Spleen (tissue), 11 donors: ENCODE measurements at regions not wholly inside any gene's neighbourhood (a gene's known extent, or its start where the extent isn't known, plus 50 kb on each side); places are given as distances from the start of the nearest gene placed in this dataset.
"Not testable (repeated sequence)": the region's sequence is repeated elsewhere in the genome, so short reads cannot be mapped to it uniquely, and the experiment has no call there.

Experiments
- DNase-seq: peaks from one replicate; pipeline ENCODE4 v3.0.0-alpha.2; 2020
- H3K27ac ChIP-seq, 8 donors: fragments of 200-600 bp; sonication (generic) in 7 of 8; 1 replicate in 4 of 8; 2 replicates in 4 of 8; pipeline versions ENCODE4 v1.5.0 to v1.8.0; 2016 to 2021; ENCODE audit warnings: inconsistent platforms in 4 of 8, mild to moderate bottlenecking in 4 of 8, moderate library complexity in 1 of 8
- H3K27me3 ChIP-seq, 7 donors: fragments of 200-600 bp; sonication (generic) in 6 of 7; replicated peaks in 1 of 7; 1 replicate in 4 of 7; 2 replicates in 3 of 7; pipeline versions ENCODE4 v1.5.0 to v1.8.0; 2016 to 2021; ENCODE audit warnings: inconsistent platforms in 3 of 7, mild to moderate bottlenecking in 1 of 7
- H3K36me3 ChIP-seq, 6 donors: fragments of 200-600 bp; sonication (generic) in 5 of 6; 1 replicate in 4 of 6; 2 replicates in 2 of 6; pipeline versions ENCODE4 v1.5.0 to v1.8.0; 2016 to 2021; ENCODE audit warnings: inconsistent platforms in 2 of 6
- H3K4me1 ChIP-seq, 6 donors: fragments of 200-600 bp; sonication (generic) in 5 of 6; 1 replicate in 3 of 6; 2 replicates in 3 of 6; pipeline versions ENCODE4 v1.5.0 to v1.8.0; 2016 to 2021; ENCODE audit warnings: inconsistent platforms in 3 of 6
- H3K4me3 ChIP-seq, 8 donors: fragments of 200-600 bp; sonication (generic) in 7 of 8; 1 replicate in 4 of 8; 2 replicates in 4 of 8; pipeline versions ENCODE4 v1.5.0 to v1.8.0; 2016 to 2021; ENCODE audit warnings: inconsistent platforms in 4 of 8, mild to moderate bottlenecking in 4 of 8, moderate library complexity in 2 of 8
- H3K9me3 ChIP-seq, 8 donors: fragments of 200-600 bp; sonication (generic) in 7 of 8; 1 replicate in 4 of 8; 2 replicates in 4 of 8; pipeline versions ENCODE4 v1.5.0 to v1.8.0; 2016 to 2021; ENCODE audit warnings: inconsistent platforms in 4 of 8
- POLR2A ChIP-seq, 3 donors: fragments of 450-650 bp; IDR thresholded peaks; one replicate each; pipeline ENCODE4 v1.5.1; 2017; ENCODE audit warnings: antibody characterized with exemption in 3 of 3, mild to moderate bottlenecking in 1 of 3
- POLR2AphosphoS5 ChIP-seq, 3 donors: sonication (generic); formaldehyde crosslinking; IDR thresholded peaks; one replicate each; pipeline ENCODE4 v1.5.1; 2017; ENCODE audit warnings: antibody characterized with exemption in 3 of 3
- WGBS, 5 donors: extraction: QIAGEN DNeasy Blood & Tissue Kit in 3 of 5; methylation state at CpG; one replicate each; pipeline versions ENCODE4 v1.1.5 to v1.1.7; 2013 to 2018; 5-methylcytosine and 5-hydroxymethylcytosine counted together
- intact Hi-C: fragments of 100-400 bp; cut with DNase I; formaldehyde crosslinking; loops from one replicate; pipeline ENCODE4 v1.15.0; 2023; ENCODE audit warnings: low total_unique reads
- TF ChIP-seq, protein P1 (sequence below), 11 experiments: fragments of 200-600 bp in 7 of 11; fragments of 450-650 bp in 4 of 11; sonication (generic) in 4 of 11; IDR thresholded peaks in 8 of 11; conservative IDR thresholded peaks in 3 of 11; 1 replicate in 7 of 11; 2 replicates in 4 of 11; pipeline versions ENCODE4 v1.4.0 to v1.8.0; 2016 to 2021; ENCODE audit warnings: antibody characterized with exemption in 11 of 11, inconsistent platforms in 4 of 11, mild to moderate bottlenecking in 1 of 11
- donor health status: healthy with polysubstance abuse.
- donor health status: DM: no; HTN: no; CAD: no; lungs with moderate emphysema.
- donor health status: DM: no; HTN: no; CAD: no.
- donor health status: Bipolar disorder and iron deficiency.
- donor health status: healthy.
- donor health status: DM: no; HTN: no; CAD: no.
- donor health status: DM: yes; HTN: yes; CAD: no.

DNA sequence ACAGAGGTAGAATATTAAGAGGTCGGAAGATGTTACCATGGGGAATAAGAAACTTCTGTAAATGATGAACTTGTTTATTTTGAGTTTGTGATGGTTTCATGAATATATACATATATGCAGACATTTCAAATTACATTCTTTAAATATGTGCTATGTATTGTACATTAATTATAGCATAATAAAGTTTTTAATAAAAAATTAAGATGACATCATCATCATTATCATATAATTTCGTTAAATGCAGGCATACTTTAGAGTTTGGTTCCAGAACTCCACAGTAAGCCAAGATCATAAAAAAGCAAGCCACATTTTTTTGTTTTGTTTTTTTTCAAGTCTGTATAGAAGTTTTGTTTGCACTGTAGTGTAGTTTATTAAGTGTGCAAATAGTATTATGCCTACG lies 1403.5 kb downstream of the EFNA5 start:
- intact Hi-C loops, result no loop called here

DNA sequence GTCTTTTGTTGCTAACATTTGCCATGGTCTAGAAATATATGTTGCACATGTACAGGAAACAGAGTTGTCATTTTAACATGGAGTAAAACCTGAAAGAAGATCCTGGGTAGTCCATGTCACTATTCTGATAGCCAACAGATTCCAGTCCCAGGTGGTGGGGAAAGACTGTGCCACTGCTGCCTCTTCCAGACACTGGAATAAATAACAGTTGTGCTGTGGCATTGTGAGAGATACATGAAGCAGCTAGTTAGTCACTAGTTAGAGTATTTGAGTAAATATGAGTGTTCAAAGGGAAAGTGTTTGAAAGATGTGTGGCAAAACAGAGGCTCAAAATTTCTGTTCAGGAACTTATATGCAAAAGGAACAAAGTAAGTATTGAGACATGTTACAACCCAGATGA lies 1408.3 kb downstream of the EFNA5 start:
- Histone ChIP-seq H3K27ac (no peak overlapping the region), H3K4me3 (no peak overlapping the region), H3K36me3 (no peaks in the 10 kb centered on the region), H3K9me3 (no peaks in the 10 kb centered on the region), H3K4me1 (no peaks in the 10 kb centered on the region), H3K27me3 (no peaks in the 10 kb centered on the region)
- DNase-seq, result no peak
- TF ChIP-seq, protein P1, sequence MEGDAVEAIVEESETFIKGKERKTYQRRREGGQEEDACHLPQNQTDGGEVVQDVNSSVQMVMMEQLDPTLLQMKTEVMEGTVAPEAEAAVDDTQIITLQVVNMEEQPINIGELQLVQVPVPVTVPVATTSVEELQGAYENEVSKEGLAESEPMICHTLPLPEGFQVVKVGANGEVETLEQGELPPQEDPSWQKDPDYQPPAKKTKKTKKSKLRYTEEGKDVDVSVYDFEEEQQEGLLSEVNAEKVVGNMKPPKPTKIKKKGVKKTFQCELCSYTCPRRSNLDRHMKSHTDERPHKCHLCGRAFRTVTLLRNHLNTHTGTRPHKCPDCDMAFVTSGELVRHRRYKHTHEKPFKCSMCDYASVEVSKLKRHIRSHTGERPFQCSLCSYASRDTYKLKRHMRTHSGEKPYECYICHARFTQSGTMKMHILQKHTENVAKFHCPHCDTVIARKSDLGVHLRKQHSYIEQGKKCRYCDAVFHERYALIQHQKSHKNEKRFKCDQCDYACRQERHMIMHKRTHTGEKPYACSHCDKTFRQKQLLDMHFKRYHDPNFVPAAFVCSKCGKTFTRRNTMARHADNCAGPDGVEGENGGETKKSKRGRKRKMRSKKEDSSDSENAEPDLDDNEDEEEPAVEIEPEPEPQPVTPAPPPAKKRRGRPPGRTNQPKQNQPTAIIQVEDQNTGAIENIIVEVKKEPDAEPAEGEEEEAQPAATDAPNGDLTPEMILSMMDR (IDR thresholded peaks at IDR 0.05 in 8 of 11, conservative IDR thresholded peaks at IDR 0.05 in 3 of 11), result no peak
- TF ChIP-seq POLR2A (IDR thresholded peaks at IDR 0.05), result no peak
- intact Hi-C loops, result no loop called here

More for the DNA sequence above, 1403.5 kb downstream of the EFNA5 start:
- TF ChIP-seq, protein P1 (IDR thresholded peaks at IDR 0.05 in 8 of 11, conservative IDR thresholded peaks at IDR 0.05 in 3 of 11), result no peak
- no peak for TF ChIP-seq POLR2A (IDR thresholded peaks at IDR 0.05)
- no peak for TF ChIP-seq POLR2AphosphoS5 (IDR thresholded peaks at IDR 0.05)
- 81 to 89% (median 83%) methylated on average over 3 of the region's 3 CpGs for WGBS, 5 donors
- Histone ChIP-seq H3K4me1 (no peaks in the 10 kb centered on the region), H3K9me3 (no peaks in the 10 kb centered on the region), H3K27me3 (no peaks in the 10 kb centered on the region), H3K27ac (no peak overlapping the region), H3K4me3 (no peak overlapping the region), H3K36me3 (no peaks in the 10 kb centered on the region)
- no peak for DNase-seq

DNA sequence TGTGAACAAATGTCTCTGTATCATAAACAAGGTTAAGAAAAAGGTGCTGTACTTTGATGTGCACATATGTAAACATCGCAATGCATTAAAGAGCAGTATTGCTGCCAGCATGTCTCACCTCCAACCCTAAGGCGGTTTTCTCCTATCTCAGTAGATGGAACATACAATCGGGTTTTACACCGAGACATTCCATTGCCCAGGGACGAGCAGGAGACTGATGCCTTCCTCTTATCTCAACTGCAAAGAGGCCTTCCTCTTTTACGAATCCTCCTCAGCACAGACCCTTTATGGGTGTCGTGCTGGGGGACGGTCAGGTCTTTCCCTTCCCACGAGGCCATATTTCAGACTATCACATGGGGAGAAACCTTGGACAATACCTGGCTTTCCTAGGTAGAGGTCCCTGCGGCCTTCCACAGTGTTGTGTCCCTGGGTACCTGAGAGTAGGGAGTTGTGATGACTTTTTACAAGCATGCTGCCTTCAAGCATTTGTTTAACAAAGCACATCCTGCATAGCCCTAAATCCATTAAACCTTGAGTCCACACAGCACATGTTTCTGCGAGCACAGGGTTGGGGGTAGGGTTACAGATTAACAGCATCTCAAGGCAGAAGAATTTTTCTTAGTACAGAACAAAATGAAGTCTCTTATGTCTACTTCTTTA lies 1411.2 kb downstream of the EFNA5 start:
- WGBS, 5 donors, result 66 to 81% (median 76%) methylated on average over 11 of the region's 11 CpGs

DNA sequence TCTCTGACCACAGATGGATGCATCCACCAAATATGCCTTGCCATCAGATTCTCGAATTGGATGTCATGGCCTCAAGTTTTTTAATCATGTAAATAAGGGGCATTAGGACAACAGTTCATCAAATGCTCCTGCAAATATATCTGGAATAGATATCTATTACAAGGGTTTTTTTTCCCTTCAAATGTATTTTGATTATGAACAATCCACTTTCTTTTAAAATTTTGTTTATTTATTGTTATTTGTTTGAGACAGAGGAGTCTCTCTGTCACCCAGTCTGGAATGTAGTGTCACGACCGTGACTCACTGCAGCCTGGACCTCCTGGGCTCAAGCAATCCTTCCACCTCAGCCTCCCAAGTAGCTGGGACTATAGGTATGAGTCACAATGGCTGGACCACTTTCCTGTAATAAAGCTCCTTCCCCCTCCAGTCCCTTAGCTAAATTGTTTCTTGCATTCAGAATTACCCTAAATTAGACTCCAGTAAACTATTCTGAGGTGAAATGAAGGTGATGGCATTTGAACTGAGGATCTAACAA lies 1412.1 kb downstream of the EFNA5 start:
- Histone ChIP-seq H3K4me1 (no peaks in the 10 kb centered on the region), H3K36me3 (no peaks in the 10 kb centered on the region), H3K27ac (no peak overlapping the region), H3K4me3 (no peak overlapping the region), H3K9me3 (peaks cover 0 to 16% (median 7%) of the 10 kb centered on the region in 8 donors), H3K27me3 (no peaks in the 10 kb centered on the region)
- DNase-seq, result no peak
- WGBS, 5 donors, result 82 to 88% (median 83%) methylated on average over 3 of the region's 3 CpGs
- intact Hi-C loops, result no loop called here
- TF ChIP-seq, protein P1 (IDR thresholded peaks at IDR 0.05 in 8 of 11, conservative IDR thresholded peaks at IDR 0.05 in 3 of 11), result no peak

More for the DNA sequence above, 1411.2 kb downstream of the EFNA5 start:
- H3K4me3 ChIP-seq, H3K27me3 ChIP-seq, H3K36me3 ChIP-seq, DNase-seq, intact Hi-C loops, H3K27ac ChIP-seq, H3K4me1 ChIP-seq: not testable (repeated sequence)
- peaks cover 0 to 10% (median 5%) of the 10 kb centered on the region in 8 donors for H3K9me3 ChIP-seq
